ENCODE measurements at regions not wholly inside any gene's neighbourhood (a gene's known extent, or its start where the extent isn't known, plus 50 kb on each side); places are given as distances from the start of the nearest gene placed in this dataset.

- no peak overlapping the region for H3K4me2 ChIP-seq (replicated peaks; ENCODE audit: extremely low read depth, low read length, poor library complexity, severe bottlenecking)
- H3K4me1 Mint-ChIP-seq, result no peaks in the 10 kb centered on the region
- no peak overlapping the region for H3K27ac ChIP-seq (ENCODE audit: low read depth in 1 of 2, low read length in 2 of 2)
- H3K4me3 ChIP-seq (replicated peaks in 1 of 3; ENCODE audit: low read depth in 2 of 3, low read length in 3 of 3), result no peak overlapping the region
- H3K4me3 Mint-ChIP-seq, result no peak overlapping the region
- H2AFZ ChIP-seq (ENCODE audit: insufficient read depth, low read depth, low read length, poor library complexity, severe bottlenecking), result no peak overlapping the region
- H3K9me3 Mint-ChIP-seq, result no peaks in the 10 kb centered on the region
- TF ChIP-seq CTCF (IDR thresholded peaks at IDR 0.05), result no peak
- H3K27ac Mint-ChIP-seq, result no peak overlapping the region
- no peaks in the 10 kb centered on the region for H3K36me3 ChIP-seq (replicated peaks in 1 of 2; ENCODE audit: control insufficient read depth in 1 of 2, insufficient read depth in 2 of 2, low read length in 2 of 2)
- no peak overlapping the region for H3K9ac ChIP-seq (ENCODE audit: insufficient read depth, low read length, poor library complexity, severe bottlenecking)
- no peaks in the 10 kb centered on the region for H3K36me3 Mint-ChIP-seq
- DNase-seq, result no peak
- intact Hi-C loops (cut with micrococcal nuclease), result no loop called here
- 0% methylated on average over 3 of the region's 4 CpGs for whole genome bisulfite sequencing (ENCODE audit: insufficient coverage)
- H3K9me3 ChIP-seq (replicated peaks in 1 of 2; ENCODE audit: control insufficient read depth in 1 of 2, insufficient read depth in 1 of 2, low read length in 2 of 2), result no peaks in the 10 kb centered on the region
- no peaks in the 10 kb centered on the region for H3K27me3 ChIP-seq (ENCODE audit: control insufficient read depth in 2 of 2, insufficient read depth in 2 of 2, low read length in 2 of 2)
- no peaks in the 10 kb centered on the region for H3K4me1 ChIP-seq (ENCODE audit: control insufficient read depth in 1 of 2, insufficient read depth in 2 of 2, low read length in 2 of 2)
- no peaks in the 10 kb centered on the region for H4K20me1 ChIP-seq (ENCODE audit: insufficient read depth, low read length)
- H3K79me2 ChIP-seq (ENCODE audit: insufficient read depth, low read length), result no peaks in the 10 kb centered on the region
- H3K27me3 Mint-ChIP-seq (ENCODE audit: low read depth in 3 of 3), result no peaks in the 10 kb centered on the region
Measured at GRCh38 chr18:73646196-73646595, 501.4 kb downstream of the FBXO15 start.

DNA sequence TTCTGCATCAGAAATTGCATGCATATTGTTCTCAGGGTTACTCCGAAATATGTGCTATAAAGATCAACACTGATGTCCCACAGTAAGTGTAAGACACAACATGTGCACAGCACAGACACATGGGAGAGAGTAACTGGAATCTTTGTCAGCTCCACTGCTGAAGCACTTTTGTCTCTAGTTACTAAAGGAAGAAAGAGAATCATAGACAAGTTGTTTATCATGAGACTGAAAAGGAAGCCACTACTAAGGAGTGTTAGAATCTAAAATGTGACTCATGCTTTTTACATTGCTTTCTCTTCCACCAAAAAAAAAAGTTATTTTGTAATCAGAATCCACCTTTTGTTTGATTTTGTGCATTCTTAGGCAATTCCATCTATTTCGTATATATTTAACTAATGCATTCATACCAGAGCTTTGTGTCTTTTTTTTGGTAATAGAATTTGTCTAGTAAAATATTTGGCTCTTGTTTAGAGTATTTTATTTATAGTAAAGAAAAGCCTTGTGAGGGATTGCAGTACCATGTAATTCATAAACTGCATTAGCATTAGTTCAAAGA, 502.4 kb downstream of the FBXO15 start:
- Mint-ChIP-seq H3K4me3 (no peak overlapping the region), H3K27ac (no peak overlapping the region), H3K9me3 (peaks cover 0 to 2% (median 0%) of the 10 kb centered on the region in 7 donors), H3K27me3 (ENCODE audit: low read depth in 3 of 3) (no peaks in the 10 kb centered on the region), H3K36me3 (no peaks in the 10 kb centered on the region), H3K4me1 (no peaks in the 10 kb centered on the region)
- Histone ChIP-seq H3K4me1 (ENCODE audit: control insufficient read depth in 1 of 2, insufficient read depth in 2 of 2, low read length in 2 of 2) (no peaks in the 10 kb centered on the region), H2AFZ (ENCODE audit: insufficient read depth, low read depth, low read length, poor library complexity, severe bottlenecking) (no peak overlapping the region), H3K79me2 (ENCODE audit: insufficient read depth, low read length) (no peaks in the 10 kb centered on the region), H3K4me2 (replicated peaks; ENCODE audit: extremely low read depth, low read length, poor library complexity, severe bottlenecking) (no peak overlapping the region), H4K20me1 (ENCODE audit: insufficient read depth, low read length) (no peaks in the 10 kb centered on the region), H3K9ac (ENCODE audit: insufficient read depth, low read length, poor library complexity, severe bottlenecking) (no peak overlapping the region), H3K4me3 (replicated peaks in 1 of 3; ENCODE audit: low read depth in 2 of 3, low read length in 3 of 3) (no peak overlapping the region), H3K36me3 (replicated peaks in 1 of 2; ENCODE audit: control insufficient read depth in 1 of 2, insufficient read depth in 2 of 2, low read length in 2 of 2) (no peaks in the 10 kb centered on the region), H3K27me3 (ENCODE audit: control insufficient read depth in 2 of 2, insufficient read depth in 2 of 2, low read length in 2 of 2) (no peaks in the 10 kb centered on the region), H3K9me3 (replicated peaks in 1 of 2; ENCODE audit: control insufficient read depth in 1 of 2, insufficient read depth in 1 of 2, low read length in 2 of 2) (no peaks in the 10 kb centered on the region), H3K27ac (ENCODE audit: low read depth in 1 of 2, low read length in 2 of 2) (no peak overlapping the region)
- no peak for TF ChIP-seq CTCF (IDR thresholded peaks at IDR 0.05)
- intact Hi-C loops (cut with micrococcal nuclease), result no loop called here
- no peak for DNase-seq
- WGBS (ENCODE audit: insufficient coverage), result no CpG with 5 or more reads among the region's 2 CpGs

All from CD14-positive monocyte (primary cell).